Chondrocyte (in vitro differentiated cells): ENCODE measurements at regions not wholly inside any gene's neighbourhood (a gene's known extent, or its start where the extent isn't known, plus 50 kb on each side); places are given as distances from the start of the nearest gene placed in this dataset.
"Not testable (repeated sequence)": the region's sequence is repeated elsewhere in the genome, so short reads cannot be mapped to it uniquely, and the experiment has no call there.

Experiments used
- DNase-seq: peaks from one replicate; pipeline ENCODE4 v3.0.0; 2021; ENCODE audit warnings: mixed read lengths, low spot score
- H3K27ac Mint-ChIP-seq: one replicate; pipeline ENCODE4 v1.8.0; 2021; ENCODE audit warnings: mild to moderate bottlenecking, moderate library complexity, mixed read lengths; ENCODE audit not compliant: unreplicated experiment
- H3K27me3 Mint-ChIP-seq: 2 replicates; pipeline ENCODE4 v1.8.0; 2021; ENCODE audit warnings: low read depth, mixed read lengths
- H3K36me3 Mint-ChIP-seq: 2 replicates; pipeline ENCODE4 v1.8.0; 2021; ENCODE audit warnings: low read depth, mixed read lengths
- H3K4me1 Mint-ChIP-seq: 2 replicates; pipeline ENCODE4 v1.8.0; 2021; ENCODE audit warnings: low read depth, mild to moderate bottlenecking, mixed read lengths
- H3K4me3 Mint-ChIP-seq: one replicate; pipeline ENCODE4 v1.8.0; 2021; ENCODE audit warnings: mild to moderate bottlenecking, moderate library complexity, mixed read lengths; ENCODE audit not compliant: unreplicated experiment
- H3K9me3 Mint-ChIP-seq: 2 replicates; pipeline ENCODE4 v1.8.0; 2021; ENCODE audit warnings: low read depth, mixed read lengths

DNA sequence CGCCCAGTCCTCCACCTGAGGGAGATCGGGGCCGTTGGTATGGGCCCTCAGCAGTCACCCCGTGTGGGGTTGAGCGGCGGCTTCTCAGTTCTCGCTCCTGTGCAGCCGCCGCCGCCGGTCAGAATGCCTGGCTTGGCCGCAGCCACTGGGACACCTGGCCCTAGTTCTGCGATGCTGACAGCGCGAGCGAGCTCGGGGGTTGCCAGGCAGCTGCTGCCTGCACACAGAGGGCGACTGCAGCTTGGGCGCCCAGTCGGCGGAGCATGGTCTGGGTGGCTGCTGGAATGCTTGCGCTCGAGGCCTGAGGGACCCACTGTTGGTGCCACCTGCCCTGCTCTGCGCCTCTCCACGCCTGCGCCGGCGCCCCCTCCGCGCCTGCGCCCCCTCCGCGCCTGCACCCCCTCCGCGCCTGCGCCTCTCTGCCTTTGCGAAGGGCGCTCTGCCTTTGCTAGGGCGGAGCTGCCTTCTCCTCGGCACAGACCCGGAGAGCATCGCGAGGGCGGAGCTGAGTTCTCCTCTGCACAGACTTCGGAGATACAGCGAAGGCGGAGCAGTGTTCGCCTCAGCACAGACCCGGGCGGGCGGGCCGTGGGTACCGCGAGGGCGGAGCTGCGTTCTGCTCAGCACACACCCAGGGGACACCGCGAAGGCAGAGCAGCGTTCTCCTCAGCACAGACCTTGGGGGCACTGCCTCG is 1648.3 kb downstream of the SPATA31A7 start:
- not testable (repeated sequence) for H3K4me1 Mint-ChIP-seq, H3K9me3 Mint-ChIP-seq, H3K27ac Mint-ChIP-seq, H3K36me3 Mint-ChIP-seq
- H3K27me3 Mint-ChIP-seq: peaks cover 20% of the 10 kb centered on the region
- DNase-seq: peak; percentile 99
- H3K4me3 Mint-ChIP-seq: peak overlapping the region; percentile 81

DNA sequence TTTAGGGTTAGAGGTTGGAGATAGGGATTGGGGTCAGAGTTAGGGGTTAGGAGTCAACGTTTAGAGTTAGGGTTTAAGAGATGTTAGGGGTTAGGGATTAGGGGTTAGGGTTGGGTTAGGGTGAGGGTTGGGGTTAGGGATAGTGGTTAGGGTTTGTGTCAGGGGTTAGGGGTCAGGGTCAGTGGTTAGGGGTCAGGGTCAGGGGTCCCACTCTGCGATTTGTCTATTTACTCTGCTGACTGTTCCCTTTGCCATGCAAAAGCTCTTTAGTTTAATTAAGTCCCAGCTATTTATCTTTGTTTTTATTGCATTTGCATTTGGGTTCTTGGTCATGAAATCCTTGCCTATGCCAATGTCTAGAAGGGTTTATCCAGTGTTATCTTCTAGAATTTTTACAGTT is 1649.3 kb downstream of the SPATA31A7 start:
- H3K4me1 Mint-ChIP-seq: not testable (repeated sequence)
- H3K27me3 Mint-ChIP-seq: peaks cover 21% of the 10 kb centered on the region

DNA sequence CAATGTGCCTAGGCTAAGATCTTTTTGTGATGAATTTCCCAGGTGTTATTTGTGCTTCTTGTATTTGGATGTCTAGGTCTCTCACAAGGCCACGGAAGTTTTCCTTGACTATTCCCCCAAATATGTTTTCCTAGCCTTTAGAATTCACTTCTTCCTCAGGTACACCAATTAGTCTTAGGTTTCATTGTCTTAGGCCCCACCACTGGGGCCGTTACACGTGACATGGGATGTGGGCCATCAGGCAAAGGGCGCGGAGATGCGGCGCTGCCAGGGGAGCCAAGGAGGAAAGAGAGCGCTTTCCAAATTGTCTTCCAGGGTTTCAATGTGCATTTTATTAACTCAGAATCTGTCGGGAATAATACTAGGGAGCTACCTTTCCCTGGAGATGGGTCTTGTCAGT is 1653.3 kb downstream of the SPATA31A7 start:
- H3K27me3 Mint-ChIP-seq: peaks cover 21% of the 10 kb centered on the region
- H3K36me3 Mint-ChIP-seq: not testable (repeated sequence)

More for the DNA sequence above, 1649.3 kb downstream of the SPATA31A7 start:
- H3K36me3 Mint-ChIP-seq, H3K4me3 Mint-ChIP-seq, H3K27ac Mint-ChIP-seq, DNase-seq, H3K9me3 Mint-ChIP-seq: not testable (repeated sequence)

DNA sequence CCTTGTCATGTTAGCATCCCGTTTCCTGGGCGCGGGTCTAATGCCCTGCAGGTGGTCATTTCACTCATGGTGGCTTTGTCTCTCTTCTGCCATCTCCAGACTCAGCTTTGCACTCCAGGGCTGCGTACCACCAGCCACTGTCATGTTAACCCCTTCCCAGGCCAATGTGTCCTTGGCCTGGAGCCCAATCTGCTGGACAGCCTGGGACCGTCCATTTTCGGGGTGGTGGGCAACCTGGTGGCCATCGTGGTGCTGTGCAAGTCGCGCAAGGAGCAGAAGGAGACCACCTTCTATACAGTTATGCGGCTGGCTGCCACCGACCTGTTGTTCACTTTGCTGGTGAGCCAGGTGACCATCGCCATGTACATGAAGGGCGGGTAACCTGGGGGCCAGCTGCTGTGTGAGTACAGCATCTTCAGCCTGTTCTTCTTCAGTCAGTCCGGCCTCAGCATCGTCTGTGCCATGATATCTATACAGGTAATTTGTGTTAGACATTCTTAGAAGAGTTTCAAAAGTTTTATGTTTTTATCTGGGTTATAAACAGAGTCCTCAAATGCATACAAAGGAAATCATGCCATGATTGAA is 1654.0 kb downstream of the SPATA31A7 start:
- H3K4me1 Mint-ChIP-seq, H3K36me3 Mint-ChIP-seq, H3K27ac Mint-ChIP-seq, H3K9me3 Mint-ChIP-seq, DNase-seq, H3K4me3 Mint-ChIP-seq: not testable (repeated sequence)
- H3K27me3 Mint-ChIP-seq: peaks cover 19% of the 10 kb centered on the region

More for the DNA sequence above, 1653.3 kb downstream of the SPATA31A7 start:
- not testable (repeated sequence) for H3K4me3 Mint-ChIP-seq, DNase-seq, H3K9me3 Mint-ChIP-seq, H3K4me1 Mint-ChIP-seq, H3K27ac Mint-ChIP-seq

DNA sequence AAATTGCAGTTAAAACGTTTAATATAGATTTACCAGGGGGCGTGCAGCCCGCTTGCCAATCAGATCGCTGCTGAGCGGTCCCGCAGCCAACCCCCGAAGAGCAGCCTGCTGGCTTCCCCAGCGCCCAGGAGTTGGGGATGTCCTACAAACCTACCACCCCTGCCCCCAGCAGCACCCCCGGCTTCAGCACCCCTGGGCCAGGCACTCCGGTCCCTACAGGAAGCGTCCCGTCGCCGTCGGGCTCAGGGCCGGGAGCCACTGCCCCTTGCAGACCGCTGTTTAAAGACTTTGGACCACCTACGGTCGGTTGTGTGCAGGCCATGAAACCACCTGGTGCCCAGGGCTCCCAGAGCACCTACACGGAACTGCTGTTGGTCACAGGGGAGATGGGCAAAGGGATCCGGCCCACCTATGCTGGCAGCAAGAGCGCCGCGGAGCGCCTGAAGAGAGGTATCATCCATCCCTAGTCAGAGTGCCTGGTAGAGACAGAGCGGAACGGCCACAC is 1654.9 kb downstream of the SPATA31A7 start:
- peaks cover 19% of the 10 kb centered on the region for H3K27me3 Mint-ChIP-seq
- not testable (repeated sequence) for H3K4me1 Mint-ChIP-seq, H3K36me3 Mint-ChIP-seq, H3K9me3 Mint-ChIP-seq, H3K27ac Mint-ChIP-seq, DNase-seq, H3K4me3 Mint-ChIP-seq

DNA sequence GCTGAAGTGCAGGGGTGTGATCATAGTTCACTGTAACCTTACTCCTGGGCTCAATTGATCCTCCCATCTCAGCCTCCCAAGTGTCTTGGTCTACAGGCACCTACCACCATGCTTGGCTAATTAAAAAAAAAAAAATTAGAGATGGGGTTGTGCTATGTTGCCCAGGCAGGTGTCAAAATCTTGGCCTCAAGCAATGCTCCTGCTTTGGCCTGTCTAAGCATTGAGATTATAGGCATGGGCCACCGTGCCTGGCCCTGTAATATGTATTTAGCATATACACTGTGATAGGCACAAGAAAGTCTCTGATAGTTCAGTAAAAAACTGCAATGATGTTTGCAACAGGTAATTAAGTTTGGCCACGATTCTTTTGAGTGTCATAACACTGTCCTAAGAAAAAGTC is 1658.4 kb downstream of the SPATA31A7 start:
- not testable (repeated sequence) for H3K9me3 Mint-ChIP-seq, H3K36me3 Mint-ChIP-seq, DNase-seq, H3K4me1 Mint-ChIP-seq, H3K27ac Mint-ChIP-seq, H3K4me3 Mint-ChIP-seq
- H3K27me3 Mint-ChIP-seq: peaks cover 13% of the 10 kb centered on the region

DNA sequence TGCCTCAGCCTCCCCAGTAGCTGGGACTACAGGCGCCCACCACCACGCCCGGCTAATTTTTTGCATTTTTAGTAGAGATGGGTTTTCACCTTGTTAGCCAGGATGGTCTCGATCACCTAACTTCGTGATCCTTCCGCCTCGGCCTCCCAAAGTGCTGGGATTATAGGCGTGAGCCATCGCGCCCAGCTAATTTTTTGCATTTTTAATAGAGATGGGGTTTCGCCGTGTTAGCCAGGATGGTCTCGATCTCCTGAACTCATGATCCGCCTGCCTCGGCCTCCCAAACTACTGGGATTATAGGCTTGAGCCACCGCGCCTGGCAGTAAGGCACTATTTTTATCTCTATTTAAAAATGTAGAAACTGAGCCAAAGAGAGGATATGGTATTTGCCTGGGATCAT is 1660.2 kb downstream of the SPATA31A7 start:
- H3K36me3 Mint-ChIP-seq, DNase-seq, H3K4me1 Mint-ChIP-seq, H3K4me3 Mint-ChIP-seq, H3K9me3 Mint-ChIP-seq, H3K27ac Mint-ChIP-seq: not testable (repeated sequence)
- peaks cover 14% of the 10 kb centered on the region for H3K27me3 Mint-ChIP-seq

DNA sequence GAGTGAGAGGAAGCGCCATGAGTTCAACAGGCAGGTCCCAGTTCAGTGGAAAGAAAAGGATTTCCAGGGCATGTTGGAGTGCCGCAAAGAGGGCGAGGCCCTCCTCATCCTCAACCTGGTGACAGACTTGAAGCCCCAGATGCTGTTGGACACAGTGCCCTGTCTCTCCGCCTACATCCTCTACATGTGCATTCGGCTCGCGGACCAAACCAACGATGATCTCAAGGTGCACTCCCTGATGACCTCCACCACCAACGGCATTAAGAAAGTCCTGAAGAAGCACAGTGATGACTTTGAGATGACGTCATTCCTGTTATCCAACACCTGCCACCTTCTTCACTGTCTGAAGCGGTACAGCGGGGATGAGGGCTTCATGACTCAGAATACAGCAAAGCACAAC is 1667.4 kb downstream of the SPATA31A7 start:
- H3K9me3 Mint-ChIP-seq, H3K36me3 Mint-ChIP-seq, H3K27ac Mint-ChIP-seq, H3K4me3 Mint-ChIP-seq, H3K4me1 Mint-ChIP-seq, DNase-seq: not testable (repeated sequence)
- peaks cover 19% of the 10 kb centered on the region for H3K27me3 Mint-ChIP-seq

DNA sequence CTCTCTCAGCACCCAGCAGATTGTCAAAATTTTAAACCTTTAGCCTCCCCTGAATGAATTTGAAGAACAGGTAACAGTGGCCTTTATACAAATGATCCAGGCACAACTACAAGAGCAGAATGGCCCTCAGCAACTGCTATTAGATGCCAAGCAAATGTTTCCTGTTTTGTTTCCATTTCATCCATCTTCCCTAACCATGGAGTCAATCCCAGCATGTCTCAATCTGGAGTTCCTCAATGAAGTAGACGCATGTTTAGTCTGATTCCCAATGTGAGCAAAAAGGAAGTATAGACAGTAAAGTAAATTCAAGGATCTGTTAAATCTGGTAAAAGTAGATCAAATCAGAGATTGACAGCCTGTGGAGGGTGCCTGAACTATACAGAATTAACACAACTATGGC is 1668.4 kb downstream of the SPATA31A7 start:
- not testable (repeated sequence) for H3K27ac Mint-ChIP-seq, H3K4me1 Mint-ChIP-seq, H3K9me3 Mint-ChIP-seq, H3K36me3 Mint-ChIP-seq, H3K4me3 Mint-ChIP-seq, DNase-seq
- peaks cover 24% of the 10 kb centered on the region for H3K27me3 Mint-ChIP-seq

DNA sequence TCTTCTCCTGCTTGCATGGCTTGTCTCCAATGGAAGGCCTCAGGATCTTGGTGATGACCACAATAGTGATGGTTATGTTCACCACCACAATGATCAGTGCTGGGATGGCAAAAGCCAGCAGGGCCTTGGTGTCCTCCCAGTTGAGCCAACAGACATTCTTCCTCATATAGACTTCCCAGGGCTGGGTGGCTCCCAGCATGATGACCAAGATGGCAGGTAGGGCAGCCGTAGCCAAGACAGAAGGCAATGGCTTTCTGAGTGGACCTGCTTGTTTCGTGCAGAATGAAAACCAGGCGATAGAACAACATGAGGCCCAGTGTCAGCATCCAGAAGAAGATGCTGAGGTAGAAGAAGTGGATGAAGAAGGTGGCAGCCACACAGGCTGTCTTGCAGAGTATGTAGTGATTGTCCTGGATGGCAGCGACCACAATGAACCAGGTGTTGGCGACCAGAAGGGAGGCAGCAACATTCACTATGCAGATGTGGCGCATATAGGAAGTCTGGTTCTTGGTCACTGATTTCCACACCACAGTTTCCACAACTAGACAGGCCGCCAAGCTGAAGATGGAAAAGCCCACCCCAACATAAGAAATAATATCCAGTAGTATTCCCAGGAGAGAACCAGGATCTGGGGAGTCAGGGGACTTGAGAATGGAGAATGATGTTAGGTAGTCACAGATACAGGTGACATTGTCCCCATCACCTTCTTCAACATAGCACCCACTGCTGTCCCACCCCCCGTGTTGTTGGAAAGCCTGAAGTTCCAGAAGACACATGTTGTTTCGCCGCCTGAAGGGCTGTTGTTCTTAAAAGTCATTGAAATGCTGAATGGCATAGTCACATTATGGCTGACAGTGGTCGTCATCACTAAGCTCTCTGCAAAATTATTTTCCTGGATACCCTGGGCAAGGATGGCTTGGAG is 1671.4 kb downstream of the SPATA31A7 start:
- H3K36me3 Mint-ChIP-seq, H3K27ac Mint-ChIP-seq, DNase-seq, H3K4me3 Mint-ChIP-seq, H3K9me3 Mint-ChIP-seq, H3K4me1 Mint-ChIP-seq: not testable (repeated sequence)
- H3K27me3 Mint-ChIP-seq: peaks cover 40% of the 10 kb centered on the region

DNA sequence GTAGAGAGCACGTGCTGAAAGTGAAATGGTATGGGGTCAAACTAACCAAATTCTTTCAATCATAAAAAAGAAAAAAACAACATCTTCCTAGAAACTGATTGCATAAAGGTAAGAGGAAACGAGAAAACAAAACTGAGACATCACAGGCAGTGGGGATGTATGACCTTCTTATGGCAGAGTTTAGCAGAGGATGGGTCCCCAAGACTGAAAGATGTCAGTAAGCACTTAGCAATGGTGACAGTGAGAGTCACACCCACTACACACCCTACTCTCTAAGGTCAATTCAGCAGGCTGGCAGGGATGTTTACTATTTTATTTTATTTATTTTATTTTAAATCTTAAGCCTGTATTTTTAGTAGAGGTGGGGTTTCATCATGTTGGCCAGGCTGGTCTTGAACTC is 1672.3 kb downstream of the SPATA31A7 start:
- H3K9me3 Mint-ChIP-seq, H3K27ac Mint-ChIP-seq, H3K36me3 Mint-ChIP-seq, H3K4me3 Mint-ChIP-seq, H3K4me1 Mint-ChIP-seq, DNase-seq: not testable (repeated sequence)
- H3K27me3 Mint-ChIP-seq: peaks cover 46% of the 10 kb centered on the region

DNA sequence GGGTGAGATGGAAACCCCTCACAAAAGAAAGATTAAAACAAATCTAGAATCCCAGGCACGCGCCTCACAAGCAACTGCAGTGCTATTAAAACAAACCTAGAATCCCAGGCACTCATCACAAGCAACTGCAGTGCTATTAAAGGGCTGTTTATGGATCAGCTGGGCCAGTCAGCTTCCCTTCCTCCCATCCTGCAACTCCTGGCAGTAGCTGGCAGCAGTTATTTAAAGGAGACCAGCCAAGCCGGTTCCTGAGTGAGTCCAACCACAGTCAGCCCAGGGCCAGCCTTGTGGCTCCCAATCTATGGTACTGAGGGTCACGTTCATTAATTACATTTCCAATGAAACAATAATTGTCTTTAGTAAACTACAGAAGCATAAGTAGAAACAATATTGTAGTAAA is 1673.5 kb downstream of the SPATA31A7 start:
- H3K36me3 Mint-ChIP-seq, H3K9me3 Mint-ChIP-seq, DNase-seq, H3K4me3 Mint-ChIP-seq, H3K27ac Mint-ChIP-seq, H3K4me1 Mint-ChIP-seq: not testable (repeated sequence)
- H3K27me3 Mint-ChIP-seq: peaks cover 51% of the 10 kb centered on the region
